ENCODE measurements at regions not wholly inside any gene's neighbourhood (a gene's known extent, or its start where the extent isn't known, plus 50 kb on each side); places are given as distances from the start of the nearest gene placed in this dataset.

DNA sequence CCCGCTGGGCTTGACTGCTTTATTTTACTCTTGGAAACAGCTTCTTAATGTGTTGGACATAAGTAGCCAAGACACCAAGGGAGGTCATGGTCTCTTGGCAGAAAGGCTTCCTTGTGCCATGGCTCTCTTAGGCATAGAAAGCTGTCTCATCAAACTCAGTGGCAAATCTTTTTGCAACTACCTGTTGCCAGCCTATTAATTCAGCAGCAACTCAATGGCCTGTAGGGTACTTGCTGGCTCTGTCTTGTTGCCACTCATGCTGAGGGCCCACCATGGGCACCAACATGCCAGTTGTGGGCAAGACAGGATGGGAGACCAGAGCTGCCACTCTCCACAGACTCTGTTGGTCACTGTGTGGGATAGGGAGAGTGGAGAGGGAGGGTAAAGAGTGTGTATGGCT is 1209.4 kb downstream of the UQCRFS1 start:
- intact Hi-C loops (cut with DNase I) = no loop called here
- no peak for TF ChIP-seq CTCF (IDR thresholded peaks at IDR 0.05)
- no peak overlapping the region for H3K4me3 ChIP-seq
- H3K36me3 ChIP-seq = no peaks in the 10 kb centered on the region
- H3K27me3 ChIP-seq = no peaks in the 10 kb centered on the region
- H3K9me3 ChIP-seq = no peaks in the 10 kb centered on the region
- H3K27ac ChIP-seq = no peak overlapping the region
- no peaks in the 10 kb centered on the region for H3K4me1 ChIP-seq
- DNase-seq (ENCODE audit: low spot score in 2 of 2) = no peak

DNA sequence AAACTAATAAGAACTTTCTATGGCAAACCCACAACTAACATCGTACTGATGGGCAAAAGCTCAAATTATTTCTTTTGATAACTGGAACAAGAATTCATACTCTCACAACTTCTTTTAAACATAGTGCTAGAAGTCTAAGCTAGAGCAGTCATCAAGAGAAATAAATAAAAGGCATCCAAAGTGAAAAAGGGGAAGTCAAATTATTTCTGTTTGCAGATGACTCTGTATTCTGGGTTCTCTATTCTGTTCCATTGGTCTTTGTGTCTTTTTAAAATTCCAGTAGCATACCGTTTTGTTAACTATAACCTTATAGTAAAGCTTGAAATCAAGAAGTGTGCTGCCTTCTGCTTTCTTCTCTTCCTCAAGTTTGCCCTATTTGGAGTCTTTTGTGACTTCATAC is 1215.9 kb downstream of the UQCRFS1 start:
- intact Hi-C loops (cut with DNase I) = no loop called here
- no peak for TF ChIP-seq CTCF (IDR thresholded peaks at IDR 0.05)
- no peak for DNase-seq (ENCODE audit: low spot score in 2 of 2)
- no peak overlapping the region for H3K27ac ChIP-seq
- no peaks in the 10 kb centered on the region for H3K36me3 ChIP-seq
- no peaks in the 10 kb centered on the region for H3K27me3 ChIP-seq
- no peak overlapping the region for H3K4me3 ChIP-seq
- H3K4me1 ChIP-seq = no peaks in the 10 kb centered on the region
- H3K9me3 ChIP-seq = no peaks in the 10 kb centered on the region

- no peaks in the 10 kb centered on the region for H3K4me1 ChIP-seq
- no peak for TF ChIP-seq CTCF (IDR thresholded peaks at IDR 0.05)
- no peaks in the 10 kb centered on the region for H3K9me3 ChIP-seq
- intact Hi-C loops (cut with DNase I) = no loop called here
- H3K27me3 ChIP-seq = no peaks in the 10 kb centered on the region
- no peak overlapping the region for H3K27ac ChIP-seq
- no peak for DNase-seq (ENCODE audit: low spot score in 2 of 2)
- H3K36me3 ChIP-seq = no peaks in the 10 kb centered on the region
- no peak overlapping the region for H3K4me3 ChIP-seq
Observed at GRCh38 chr19:27993619-27994570, 1219.1 kb downstream of the UQCRFS1 start.

- no peak for DNase-seq (ENCODE audit: low spot score in 2 of 2)
- no peak overlapping the region for H3K4me3 ChIP-seq
- no peaks in the 10 kb centered on the region for H3K36me3 ChIP-seq
- intact Hi-C loops (cut with DNase I) = no loop called here
- no peaks in the 10 kb centered on the region for H3K9me3 ChIP-seq
- TF ChIP-seq CTCF (IDR thresholded peaks at IDR 0.05) = no peak
- no peaks in the 10 kb centered on the region for H3K27me3 ChIP-seq
- no peak overlapping the region for H3K27ac ChIP-seq
- H3K4me1 ChIP-seq = no peaks in the 10 kb centered on the region
Observed at GRCh38 chr19:27986299-27986698, 1226.7 kb downstream of the UQCRFS1 start.

GRCh38 chr19:27975419-27976005 is 1237.4 kb downstream of the UQCRFS1 start:
- no peaks in the 10 kb centered on the region for H3K4me1 ChIP-seq
- no peak overlapping the region for H3K4me3 ChIP-seq
- no peaks in the 10 kb centered on the region for H3K27me3 ChIP-seq
- no peaks in the 10 kb centered on the region for H3K36me3 ChIP-seq
- no peaks in the 10 kb centered on the region for H3K9me3 ChIP-seq
- H3K27ac ChIP-seq = no peak overlapping the region
- no peak for TF ChIP-seq CTCF (IDR thresholded peaks at IDR 0.05)
- no peak for DNase-seq (ENCODE audit: low spot score in 2 of 2)
- intact Hi-C loops (cut with DNase I) = no loop called here
